K562 (cell line): ENCODE measurements at regions not wholly inside any gene's neighbourhood (a gene's known extent, or its start where the extent isn't known, plus 50 kb on each side); places are given as distances from the start of the nearest gene placed in this dataset.

ENCODE experiments used
- ATAC-seq: fragments of 200-7000 bp; cut with Tn5 transposase; 3 replicates; pipeline ENCODE4 v1.9.1; 2020; ENCODE audit warnings: moderate library complexity
- BruUV-seq: library from RNA; stranded (reverse); fragments of 400-500 nt; replicated peaks from 2 replicates; lab custom pipeline; 2021; lab: Mats Ljungman, UMichigan
- CTCF ChIA-PET: fragments of 300-600 bp; formaldehyde crosslinking; extraction: SDS; loops from one replicate; lab custom pipeline; 2021; ENCODE audit warnings: low intra/inter-chr PET ratio; lab: Yijun Ruan, JAX
- POLR2A ChIA-PET: fragments of 300-600, 350-650 bp; sonication (Branson Sonifier 250); formaldehyde crosslinking; extraction: SDS; loops from one replicate; lab custom pipeline; 2021; ENCODE audit warnings: antibody characterized with exemption, inconsistent platforms; lab: Yijun Ruan, JAX
- DNase-seq, 4 experiments: peaks; one replicate each; pipeline versions ENCODE4 v3.0.0 to v3.0.0-alpha.2; 2011 to 2018; ENCODE audit warnings: low spot score in 3 of 4, mixed read lengths in 3 of 4; ENCODE audit errors: extremely low read depth in 1 of 4
- FAIRE-seq: peaks from 2 replicates; lab custom pipeline; 2011; peaks lifted over from hg19 to GRCh38; lab: Jason Lieb, UNC
- H2AFZ ChIP-seq: 2 replicates; pipeline ENCODE4 v1.6.0; 2011; ENCODE audit warnings: low read depth, low read length, control low read depth, inconsistent platforms
- H3K27ac ChIP-seq: fragments of 200-600 bp; 3 replicates; pipeline ENCODE4 v1.8.0; 2011; ENCODE audit warnings: low read depth, mild to moderate bottlenecking, control low read depth, inconsistent platforms, low read length, moderate library complexity, mixed read lengths; ENCODE audit errors: extremely low read depth
- H3K27me3 ChIP-seq, 2 experiments: fragments of 300-600 bp in 1 of 2; 2 replicates in 1 of 2; 3 replicates in 1 of 2; pipeline versions ENCODE4 v1.6.0 to v1.8.0; 2011; ENCODE audit warnings: inconsistent platforms in 2 of 2, low read length in 2 of 2, mild to moderate bottlenecking in 1 of 2, mixed read lengths in 1 of 2, moderate library complexity in 1 of 2; ENCODE audit not compliant: control insufficient read depth in 2 of 2, insufficient read depth in 2 of 2
- H3K36me3 ChIP-seq: fragments of 300-600 bp; 3 replicates; pipeline ENCODE4 v1.8.0; 2011; ENCODE audit warnings: mild to moderate bottlenecking, low read length, inconsistent platforms; ENCODE audit not compliant: control insufficient read depth, insufficient read depth
- H3K4me1 ChIP-seq, 2 experiments: fragments of 200-600 bp in 1 of 2; replicated peaks in 1 of 2; 2 replicates in 1 of 2; 3 replicates in 1 of 2; pipeline versions ENCODE4 v1.5.1 to v1.8.0; 2011; ENCODE audit warnings: inconsistent platforms in 2 of 2, low read length in 2 of 2, mild to moderate bottlenecking in 1 of 2, mixed read lengths in 1 of 2, moderate library complexity in 1 of 2; ENCODE audit not compliant: control insufficient read depth in 2 of 2, insufficient read depth in 2 of 2
- H3K4me2 ChIP-seq: 2 replicates; pipeline ENCODE4 v1.6.1; 2011; ENCODE audit warnings: low read length, control low read depth, inconsistent platforms, mixed read lengths; ENCODE audit not compliant: insufficient read depth
- H3K4me3 ChIP-seq: fragments of 200-600 bp; sonication (generic), shearing (Covaris generic); 2 replicates; pipeline ENCODE4 v1.5.1; 2016; ENCODE audit warnings: control low read depth, inconsistent platforms
- H3K79me2 ChIP-seq: fragments of 200-600 bp; 3 replicates; pipeline ENCODE4 v1.8.0; 2011; ENCODE audit warnings: low read length, inconsistent platforms; ENCODE audit not compliant: control insufficient read depth, insufficient read depth
- H3K9ac ChIP-seq, 2 experiments: 2 replicates each; pipeline versions ENCODE4 v1.6.0 to v1.6.1; 2011; ENCODE audit warnings: low read depth in 2 of 2, low read length in 2 of 2, control low read depth in 1 of 2, inconsistent platforms in 1 of 2, mild to moderate bottlenecking in 1 of 2, mixed read lengths in 1 of 2; ENCODE audit not compliant: insufficient read depth in 1 of 2
- H3K9me1 ChIP-seq: one replicate; pipeline ENCODE4 v1.6.0; 2011; ENCODE audit warnings: inconsistent platforms, mild to moderate bottlenecking, low read length, moderate library complexity; ENCODE audit not compliant: control insufficient read depth, insufficient read depth
- H3K9me3 ChIP-seq: replicated peaks from 2 replicates; pipeline ENCODE4 v1.5.1; 2011; ENCODE audit warnings: low read depth, low read length, inconsistent platforms; ENCODE audit not compliant: control insufficient read depth, insufficient read depth
- H4K20me1 ChIP-seq: replicated peaks from 2 replicates; pipeline ENCODE4 v1.6.1; 2011; ENCODE audit warnings: low read length, inconsistent platforms, mixed read lengths; ENCODE audit not compliant: control insufficient read depth, insufficient read depth
- CHD7 ChIP-seq: fragments of 200-600 bp; sonication (generic); IDR thresholded peaks from one replicate; pipeline ENCODE4 v1.6.1; 2012; ENCODE audit warnings: mild to moderate bottlenecking, low read depth, low read length, inconsistent platforms
- KDM5B ChIP-seq: fragments of 200-600 bp; sonication (generic); IDR thresholded peaks from 2 replicates; pipeline ENCODE4 v1.6.1; 2012; ENCODE audit warnings: low read depth, mild to moderate bottlenecking, moderate library complexity, low read length, control low read depth, inconsistent platforms; ENCODE audit not compliant: insufficient replicate concordance
- MYC ChIP-seq, 2 experiments: fragments of 250-450 bp in 1 of 2; sonication (Bioruptor Pico) in 1 of 2; IDR thresholded peaks; 2 replicates each; pipeline versions ENCODE4 v1.5.1 to v1.6.1; 2012 to 2021; ENCODE audit warnings: low read depth in 2 of 2, borderline replicate concordance in 1 of 2, improper control_type of control experiment in 1 of 2, low read length in 1 of 2, mild to moderate bottlenecking in 1 of 2, moderate library complexity in 1 of 2
- SMAD4 ChIP-seq: fragments of 250-450 bp; sonication (Bioruptor Pico); conservative IDR thresholded peaks from 2 replicates; pipeline ENCODE4 v1.8.0; 2021; ENCODE audit warnings: inconsistent platforms, mild to moderate bottlenecking, moderate library complexity
- TRIM25 ChIP-seq: fragments of 450-650 bp; IDR thresholded peaks from 2 replicates; pipeline ENCODE4 v1.7.0; 2016; ENCODE audit warnings: borderline replicate concordance
- VEZF1 ChIP-seq: fragments of 200-800 bp; sonication (Bioruptor generic); IDR thresholded peaks from 2 replicates; pipeline ENCODE4 v1.6.1; 2017; ENCODE audit warnings: missing genetic modification characterization, missing compliant biosample characterization
- WGBS: fragments of 100-300 bp; shearing (Covaris generic); methylation state at CpG from one replicate; pipeline ENCODE4 v1.1.6; 2016; ENCODE audit warnings: low coverage, mixed read lengths; ENCODE audit not compliant: insufficient coverage; ENCODE audit errors: missing lambda C conversion rate; 5-methylcytosine and 5-hydroxymethylcytosine counted together
- in situ Hi-C: fragments of 300-500 bp; cut with MboI; formaldehyde crosslinking; loops from 4 replicates; pipeline ENCODE4 v1.15.0; 2018; ENCODE audit warnings: inconsistent platforms, mixed read lengths
- intact Hi-C: fragments of 100-400 bp; cut with micrococcal nuclease; formaldehyde crosslinking; loops from 2 replicates; pipeline ENCODE4 v1.14.2; 2022

- Histone ChIP-seq H3K9me1 (no peaks in the 10 kb centered on the region), H3K4me2 (no peak overlapping the region), H4K20me1 (peaks cover 2% of the 10 kb centered on the region; the same call in 1 of the 2 replicates), H3K9me3 (no peaks in the 10 kb centered on the region), H3K9ac (no peak overlapping the region), H3K27me3 (peaks cover 3 to 14% of the 10 kb centered on the region in 2 experiments; a peak in 3 of 5 replicates), H3K27ac (no peak overlapping the region), H3K4me3 (no peak overlapping the region), H3K36me3 (no peaks in the 10 kb centered on the region), H3K79me2 (no peaks in the 10 kb centered on the region), H3K4me1 (no peaks in the 10 kb centered on the region), H2AFZ (no peak overlapping the region)
- ChIA-PET CTCF (no interaction called here), POLR2A (interaction anchor here (0.6 to 0.8 kb wide), 2 partner anchors 21 to 233 kb away, joined by 3 to 4 read pairs; no protein-coding TSS in a partner anchor)
- FAIRE-seq: no peak
- DNase-seq: no peak
- BruUV-seq: no TSS peak
- 3% methylated on average over 2 of the region's 2 CpGs for WGBS
- in situ Hi-C loops (loop anchor here (10.0 kb wide), 1 partner anchor 995 kb away; no protein-coding TSS in a partner anchor), intact Hi-C loops (loop anchor here (10.0 kb wide), 1 partner anchor 985 kb away; no protein-coding TSS in a partner anchor)
- no peak for ATAC-seq
- TF ChIP-seq MYC (IDR thresholded peaks at IDR 0.05; ENCODE audit: low read depth, low read length) (no peak), MYC (CRISPR knock-in tag; IDR thresholded peaks at IDR 0.05; ENCODE audit: borderline replicate concordance, low read depth) (no peak), KDM5B (no peak), SMAD4 (no peak), VEZF1 (CRISPR knock-in tag) (no peak), TRIM25 (no peak), CHD7 (no peak)
These were observed 61.8 kb upstream of the USP47 start for GRCh38 chr11:11779975-11780374.
